Mucosa of descending colon (tissue), 3 donors: ENCODE measurements at regions not wholly inside any gene's neighbourhood (a gene's known extent, or its start where the extent isn't known, plus 50 kb on each side); places are given as distances from the start of the nearest gene placed in this dataset.

ENCODE experiments used
- ATAC-seq: fragments of 200-7000 bp; cut with Tn5 transposase; one replicate; pipeline ENCODE4 v1.9.1; 2020; ENCODE audit warnings: mild to moderate bottlenecking, moderate library complexity
- DNase-seq, 3 donors: peaks; one replicate each; pipeline ENCODE4 v3.0.0-alpha.2; 2020
- H3K36me3 ChIP-seq: fragments of 200-600 bp; one replicate; pipeline ENCODE4 v1.8.0; 2021; ENCODE audit warnings: low read depth, mild to moderate bottlenecking
- H3K4me1 ChIP-seq: fragments of 200-600 bp; one replicate; pipeline ENCODE4 v1.8.0; 2021; ENCODE audit warnings: low read depth, mild to moderate bottlenecking
- H3K4me3 ChIP-seq: fragments of 200-600 bp; one replicate; pipeline ENCODE4 v1.8.0; 2021; ENCODE audit warnings: mild to moderate bottlenecking
- H3K9me3 ChIP-seq: fragments of 200-600 bp; one replicate; pipeline ENCODE4 v1.8.0; 2021; ENCODE audit warnings: mild to moderate bottlenecking
- intact Hi-C, 2 donors: fragments of 100-400 bp; cut with DNase I in 1 of 2; cut with micrococcal nuclease in 1 of 2; formaldehyde crosslinking; loops; one replicate each; pipeline versions ENCODE4 v1.11.0 to v1.11.1; 2022; cut with DNase I, micrococcal nuclease
- TF ChIP-seq, protein P1 (sequence below): fragments of 200-600 bp; IDR thresholded peaks from one replicate; pipeline ENCODE4 v1.8.0; 2022; ENCODE audit warnings: antibody characterized with exemption, mild to moderate bottlenecking
- donor health status: DM: no; HTN: no; CAD: no; lungs with moderate emphysema.
- donor health status: DM: no; HTN: no; CAD: no.
- donor health status: DM: no; HTN: yes; CAD: no.

GRCh38 chr10:63012623-63013022 lies 120.5 kb upstream of the NRBF2 start:
- Histone ChIP-seq H3K36me3 (no peaks in the 10 kb centered on the region), H3K4me3 (no peak overlapping the region), H3K4me1 (no peaks in the 10 kb centered on the region), H3K9me3 (no peaks in the 10 kb centered on the region)
- intact Hi-C loops = no loop called here
- no peak for DNase-seq
- TF ChIP-seq, protein P1, sequence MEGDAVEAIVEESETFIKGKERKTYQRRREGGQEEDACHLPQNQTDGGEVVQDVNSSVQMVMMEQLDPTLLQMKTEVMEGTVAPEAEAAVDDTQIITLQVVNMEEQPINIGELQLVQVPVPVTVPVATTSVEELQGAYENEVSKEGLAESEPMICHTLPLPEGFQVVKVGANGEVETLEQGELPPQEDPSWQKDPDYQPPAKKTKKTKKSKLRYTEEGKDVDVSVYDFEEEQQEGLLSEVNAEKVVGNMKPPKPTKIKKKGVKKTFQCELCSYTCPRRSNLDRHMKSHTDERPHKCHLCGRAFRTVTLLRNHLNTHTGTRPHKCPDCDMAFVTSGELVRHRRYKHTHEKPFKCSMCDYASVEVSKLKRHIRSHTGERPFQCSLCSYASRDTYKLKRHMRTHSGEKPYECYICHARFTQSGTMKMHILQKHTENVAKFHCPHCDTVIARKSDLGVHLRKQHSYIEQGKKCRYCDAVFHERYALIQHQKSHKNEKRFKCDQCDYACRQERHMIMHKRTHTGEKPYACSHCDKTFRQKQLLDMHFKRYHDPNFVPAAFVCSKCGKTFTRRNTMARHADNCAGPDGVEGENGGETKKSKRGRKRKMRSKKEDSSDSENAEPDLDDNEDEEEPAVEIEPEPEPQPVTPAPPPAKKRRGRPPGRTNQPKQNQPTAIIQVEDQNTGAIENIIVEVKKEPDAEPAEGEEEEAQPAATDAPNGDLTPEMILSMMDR = no peak
- no peak for ATAC-seq

GRCh38 chr10:63010203-63010602 lies 122.9 kb upstream of the NRBF2 start:
- ATAC-seq (no peak), DNase-seq (no peak)
- H3K9me3 ChIP-seq = no peaks in the 10 kb centered on the region
- TF ChIP-seq, protein P1 = no peak
- H3K4me1 ChIP-seq = no peaks in the 10 kb centered on the region
- no peaks in the 10 kb centered on the region for H3K36me3 ChIP-seq
- intact Hi-C loops = no loop called here
- H3K4me3 ChIP-seq = no peak overlapping the region

- Histone ChIP-seq H3K36me3 (no peaks in the 10 kb centered on the region), H3K4me3 (no peak overlapping the region), H3K4me1 (no peaks in the 10 kb centered on the region), H3K9me3 (no peaks in the 10 kb centered on the region)
- DNase-seq (no peak), ATAC-seq (no peak)
- intact Hi-C loops = no loop called here
- TF ChIP-seq, protein P1 = no peak
Observed at GRCh38 chr10:63008491-63008890, 124.6 kb upstream of the NRBF2 start.

DNA sequence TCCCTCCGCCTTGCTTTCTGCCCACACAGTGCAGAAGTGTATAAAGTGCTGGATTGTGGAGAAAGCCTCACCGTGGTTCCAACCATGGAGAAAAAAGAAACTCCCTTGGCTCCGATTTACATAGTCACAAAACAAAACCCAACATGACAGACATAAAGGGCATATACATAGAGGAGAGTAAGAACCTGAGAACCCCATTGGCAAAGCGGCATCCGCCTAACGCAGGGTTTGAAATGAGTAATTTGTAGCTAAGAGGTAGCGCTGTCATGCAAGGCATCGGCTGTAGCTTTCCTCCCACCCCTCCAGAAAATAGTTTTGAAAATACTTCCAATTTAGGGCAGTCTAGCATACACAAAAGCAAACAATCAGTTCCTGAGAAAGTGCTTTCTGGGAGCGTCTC lies 126.0 kb upstream of the NRBF2 start:
- ATAC-seq (no peak), DNase-seq (no peak)
- Histone ChIP-seq H3K4me3 (no peak overlapping the region), H3K9me3 (no peaks in the 10 kb centered on the region), H3K36me3 (no peaks in the 10 kb centered on the region), H3K4me1 (no peaks in the 10 kb centered on the region)
- intact Hi-C loops = no loop called here
- TF ChIP-seq, protein P1 = no peak

DNA sequence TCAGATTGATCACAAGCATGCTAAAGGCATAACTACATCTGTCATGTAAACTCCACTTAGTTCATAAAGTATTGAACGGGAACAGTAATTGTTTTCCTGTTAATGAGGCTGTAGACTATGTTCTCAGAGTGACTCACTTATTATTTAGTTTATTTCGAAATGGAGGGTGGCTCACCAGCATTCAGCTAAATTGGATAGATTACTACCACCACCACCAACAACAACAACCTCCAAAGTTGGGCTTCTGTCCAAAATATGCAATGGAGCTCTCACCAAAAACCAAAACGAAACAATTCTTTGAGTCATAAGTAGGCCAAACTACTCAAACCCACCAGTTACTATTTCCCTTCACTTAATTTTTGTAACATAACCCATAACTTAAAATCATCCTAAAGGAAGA lies 127.9 kb upstream of the NRBF2 start:
- H3K4me1 ChIP-seq = no peaks in the 10 kb centered on the region
- H3K9me3 ChIP-seq = no peaks in the 10 kb centered on the region
- intact Hi-C loops = no loop called here
- no peaks in the 10 kb centered on the region for H3K36me3 ChIP-seq
- no peak for DNase-seq
- no peak for ATAC-seq
- TF ChIP-seq, protein P1 = no peak
- H3K4me3 ChIP-seq = no peak overlapping the region

DNA sequence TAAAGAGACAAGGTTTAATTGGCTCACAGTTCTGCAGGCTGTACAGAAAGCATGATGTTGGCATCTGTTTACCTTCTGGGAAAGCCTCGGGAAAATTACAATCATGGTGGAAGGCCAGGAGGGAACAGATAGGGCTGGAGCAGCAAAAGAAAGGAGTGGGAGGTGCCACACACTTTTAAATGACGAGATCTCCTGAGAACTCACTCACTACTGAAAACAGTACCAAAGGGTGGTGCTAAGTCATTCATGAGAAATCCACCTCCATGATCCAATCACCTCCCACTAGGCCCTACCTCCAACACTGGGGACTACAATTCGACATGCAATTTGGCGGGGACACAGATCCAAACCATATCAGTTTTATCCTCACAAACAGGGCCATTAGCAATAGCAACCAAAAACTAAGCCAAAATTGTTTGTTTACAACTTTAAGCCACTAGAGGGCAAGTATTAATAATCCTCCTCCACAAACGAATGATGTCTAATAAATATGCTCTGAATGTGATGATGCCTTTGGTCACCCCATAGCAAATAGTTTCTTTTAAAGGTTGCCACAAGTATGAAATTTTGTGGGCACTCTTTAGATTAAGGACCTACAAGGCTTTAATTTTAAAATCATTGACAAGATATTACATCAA lies 129.2 kb upstream of the NRBF2 start:
- intact Hi-C loops = no loop called here
- H3K36me3 ChIP-seq = no peaks in the 10 kb centered on the region
- H3K4me3 ChIP-seq = no peak overlapping the region
- H3K9me3 ChIP-seq = no peaks in the 10 kb centered on the region
- TF ChIP-seq, protein P1 = no peak
- no peaks in the 10 kb centered on the region for H3K4me1 ChIP-seq
- DNase-seq = no peak
- ATAC-seq = no peak
